ENCODE measurements at regions not wholly inside any gene's neighbourhood (a gene's known extent, or its start where the extent isn't known, plus 50 kb on each side); places are given as distances from the start of the nearest gene placed in this dataset.

GRCh38 chr22:27135031-27135981 lies 477.9 kb downstream of the MIAT start:
- Histone ChIP-seq H3K27ac (no peak overlapping the region), H3K36me3 (no peaks in the 10 kb centered on the region), H3K9me3 (no peaks in the 10 kb centered on the region), H3K4me3 (no peak overlapping the region), H3K27me3 (no peaks in the 10 kb centered on the region), H3K4me1 (peaks cover 20% of the 10 kb centered on the region)
- TF ChIP-seq POLR2AphosphoS5 (IDR thresholded peaks at IDR 0.05; ENCODE audit: insufficient read depth in 1 of 2, low read depth in 1 of 2) (no peak), CTCF (IDR thresholded peaks at IDR 0.05) (no peak), POLR2A (IDR thresholded peaks at IDR 0.05) (no peak)
- no peak for DNase-seq (ENCODE audit: extremely low spot score in 2 of 2)
- intact Hi-C loops (cut with DNase I): no loop called here

- intact Hi-C loops (cut with DNase I): no loop called here
- Histone ChIP-seq H3K4me1 (peaks cover 20% of the 10 kb centered on the region), H3K4me3 (no peak overlapping the region), H3K27me3 (no peaks in the 10 kb centered on the region), H3K27ac (no peak overlapping the region), H3K36me3 (no peaks in the 10 kb centered on the region), H3K9me3 (no peaks in the 10 kb centered on the region)
- no peak for DNase-seq (ENCODE audit: extremely low spot score in 2 of 2)
- TF ChIP-seq POLR2AphosphoS5 (IDR thresholded peaks at IDR 0.05; ENCODE audit: insufficient read depth in 1 of 2, low read depth in 1 of 2) (no peak), CTCF (IDR thresholded peaks at IDR 0.05) (no peak), POLR2A (IDR thresholded peaks at IDR 0.05) (no peak)
Measured at GRCh38 chr22:27136596-27136995, 479.2 kb downstream of the MIAT start.

- H3K36me3 ChIP-seq: no peaks in the 10 kb centered on the region
- TF ChIP-seq POLR2AphosphoS5 (IDR thresholded peaks at IDR 0.05; ENCODE audit: insufficient read depth in 1 of 2, low read depth in 1 of 2) (no peak), CTCF (IDR thresholded peaks at IDR 0.05) (no peak), POLR2A (IDR thresholded peaks at IDR 0.05) (no peak)
- intact Hi-C loops (cut with DNase I): no loop called here
- no peak for DNase-seq (ENCODE audit: extremely low spot score in 2 of 2)
- no peak overlapping the region for H3K27ac ChIP-seq
- peaks cover 20% of the 10 kb centered on the region for H3K4me1 ChIP-seq
- no peak overlapping the region for H3K4me3 ChIP-seq
- no peaks in the 10 kb centered on the region for H3K9me3 ChIP-seq
- H3K27me3 ChIP-seq: no peaks in the 10 kb centered on the region
Measured at GRCh38 chr22:27137871-27138337, 480.5 kb downstream of the MIAT start.

- no peak overlapping the region for H3K27ac ChIP-seq
- H3K4me1 ChIP-seq: peaks cover 17% of the 10 kb centered on the region
- intact Hi-C loops (cut with DNase I): no loop called here
- no peak for TF ChIP-seq POLR2A (IDR thresholded peaks at IDR 0.05)
- no peak for TF ChIP-seq CTCF (IDR thresholded peaks at IDR 0.05)
- TF ChIP-seq POLR2AphosphoS5 (IDR thresholded peaks at IDR 0.05; ENCODE audit: insufficient read depth in 1 of 2, low read depth in 1 of 2): no peak
- no peaks in the 10 kb centered on the region for H3K27me3 ChIP-seq
- H3K36me3 ChIP-seq: no peaks in the 10 kb centered on the region
- no peak overlapping the region for H3K4me3 ChIP-seq
- no peak for DNase-seq (ENCODE audit: extremely low spot score in 2 of 2)
- no peaks in the 10 kb centered on the region for H3K9me3 ChIP-seq
Measured at GRCh38 chr22:27138471-27138870, 481.1 kb downstream of the MIAT start.

- no peaks in the 10 kb centered on the region for H3K27me3 ChIP-seq
- intact Hi-C loops (cut with DNase I): no loop called here
- H3K27ac ChIP-seq: no peak overlapping the region
- peaks cover 1% of the 10 kb centered on the region for H3K4me1 ChIP-seq
- no peaks in the 10 kb centered on the region for H3K36me3 ChIP-seq
- no peaks in the 10 kb centered on the region for H3K9me3 ChIP-seq
- DNase-seq (ENCODE audit: extremely low spot score in 2 of 2): no peak
- H3K4me3 ChIP-seq: no peak overlapping the region
- no peak for TF ChIP-seq CTCF (IDR thresholded peaks at IDR 0.05)
- no peak for TF ChIP-seq POLR2AphosphoS5 (IDR thresholded peaks at IDR 0.05; ENCODE audit: insufficient read depth in 1 of 2, low read depth in 1 of 2)
- no peak for TF ChIP-seq POLR2A (IDR thresholded peaks at IDR 0.05)
Measured at GRCh38 chr22:27139935-27140511, 482.6 kb downstream of the MIAT start.

Data from vagina (tissue), 2 donors.